RPMI8226 (cell line): ENCODE measurements at regions not wholly inside any gene's neighbourhood (a gene's known extent, or its start where the extent isn't known, plus 50 kb on each side); places are given as distances from the start of the nearest gene placed in this dataset.
"Not testable (repeated sequence)": the region's sequence is repeated elsewhere in the genome, so short reads cannot be mapped to it uniquely, and the experiment has no call there.

Source experiments
- DNase-seq: peaks from one replicate; pipeline ENCODE4 v3.0.0-alpha.2; 2015

- no peak for DNase-seq
These were observed 124.4 kb upstream of the NMUR2 start for GRCh38 chr5:152529440-152529839.

GRCh38 chr5:152532714-152533113 lies 127.6 kb upstream of the NMUR2 start:
- peak; percentile 51 for DNase-seq

- no peak for DNase-seq
These were observed 129.6 kb upstream of the NMUR2 start for GRCh38 chr5:152534641-152535040.

DNA sequence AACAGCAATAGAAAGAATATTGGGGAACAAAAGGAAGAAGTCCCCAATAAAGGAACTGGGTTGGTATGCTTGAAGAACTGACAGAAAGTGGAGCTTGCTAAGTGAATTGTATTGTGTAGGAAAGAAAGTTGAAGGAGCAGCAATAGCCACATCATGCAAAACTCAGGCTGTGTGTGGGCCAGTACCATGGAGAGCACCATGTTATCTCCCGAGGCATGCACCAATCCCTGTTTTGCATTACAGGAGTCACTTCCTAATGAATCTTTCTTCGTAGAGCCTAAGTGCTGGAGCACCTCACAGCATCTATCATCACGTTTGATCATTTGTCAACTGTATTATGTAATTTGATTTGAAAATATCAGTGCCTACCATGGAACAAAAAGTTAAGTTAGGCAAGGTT lies 137.7 kb upstream of the NMUR2 start:
- DNase-seq, result no peak

GRCh38 chr5:152546493-152546892 lies 141.4 kb upstream of the NMUR2 start:
- DNase-seq, result no peak

DNA sequence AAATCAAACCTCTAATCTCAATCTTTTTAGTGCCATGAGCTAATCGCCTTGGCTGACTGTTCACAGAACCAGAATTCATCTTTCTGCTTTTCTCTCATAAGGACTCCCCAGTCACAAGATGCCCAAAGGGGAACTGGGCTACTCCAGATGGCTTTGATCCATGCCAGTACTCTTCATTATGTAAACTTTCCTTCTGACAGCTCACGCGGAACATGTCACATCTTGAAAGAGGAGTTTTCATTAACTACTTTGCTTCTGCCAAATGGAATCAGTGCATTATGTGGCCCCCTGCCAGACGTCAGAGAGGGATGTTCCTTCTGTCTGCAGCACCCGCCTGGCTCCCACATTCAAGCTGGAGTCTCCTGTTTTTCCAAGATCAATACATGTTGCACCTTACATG lies 142.1 kb upstream of the NMUR2 start:
- no peak for DNase-seq

DNA sequence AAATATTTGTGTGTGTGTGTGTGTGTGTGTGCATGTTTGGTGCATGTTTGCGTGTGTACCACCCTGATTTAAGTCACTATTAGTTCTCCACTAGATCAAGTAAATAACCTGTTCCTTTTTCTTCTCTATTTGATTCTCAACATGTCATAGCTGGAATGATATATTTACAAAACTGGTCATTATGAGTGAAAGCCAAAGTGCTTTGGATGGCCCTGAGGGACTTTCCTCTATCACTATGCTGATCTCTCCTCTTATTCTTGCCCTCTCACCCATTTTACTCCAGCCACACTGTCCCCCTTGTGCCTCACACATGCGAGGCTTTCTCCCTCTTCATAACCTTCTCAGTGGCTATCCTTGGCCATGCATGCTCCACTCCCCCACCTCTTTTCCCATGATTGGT lies 144.6 kb upstream of the NMUR2 start:
- no peak for DNase-seq

GRCh38 chr5:152551061-152551460 lies 146.0 kb upstream of the NMUR2 start:
- no peak for DNase-seq

DNA sequence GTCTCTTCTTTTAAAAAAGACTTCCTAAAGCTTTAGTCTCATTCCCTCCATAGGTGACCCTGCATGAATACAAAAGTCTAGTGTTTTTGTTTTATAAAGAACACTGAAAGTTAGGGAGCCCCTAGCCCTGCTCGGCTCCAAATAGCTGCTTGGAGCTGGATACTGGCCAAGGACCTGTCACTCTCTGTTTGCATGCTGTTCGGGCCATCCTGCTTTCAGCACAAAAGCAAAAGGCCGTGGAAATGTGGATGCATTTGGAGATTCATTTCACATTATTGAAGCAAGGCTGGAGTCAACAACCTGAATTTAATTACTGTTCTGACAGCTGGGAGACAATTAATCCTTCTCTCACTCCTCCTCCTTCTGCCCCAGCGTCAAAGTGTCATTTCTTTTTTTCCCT lies 151.7 kb upstream of the NMUR2 start:
- no peak for DNase-seq

- DNase-seq, result peak; percentile 53
These were observed 155.5 kb upstream of the NMUR2 start for GRCh38 chr5:152560512-152561137.

DNA sequence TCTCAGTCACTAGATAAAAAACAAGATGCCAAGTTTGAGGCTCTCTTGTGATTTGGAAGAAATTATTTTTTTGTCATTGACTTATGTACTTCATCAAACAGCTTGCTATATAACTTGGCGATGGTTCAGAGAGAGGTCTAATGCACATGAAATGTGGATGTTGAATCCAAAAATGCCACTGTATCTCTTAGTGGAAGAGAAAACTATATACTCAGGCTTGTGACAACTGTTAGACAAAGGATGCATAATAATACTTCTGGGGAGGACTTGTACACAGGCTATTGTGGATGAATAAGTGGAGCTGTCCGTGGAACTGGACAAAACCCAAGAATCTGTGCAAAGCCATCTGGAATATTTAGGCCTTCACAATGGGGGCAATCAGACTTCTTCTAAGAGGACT lies 162.9 kb upstream of the NMUR2 start:
- DNase-seq, result no peak

DNA sequence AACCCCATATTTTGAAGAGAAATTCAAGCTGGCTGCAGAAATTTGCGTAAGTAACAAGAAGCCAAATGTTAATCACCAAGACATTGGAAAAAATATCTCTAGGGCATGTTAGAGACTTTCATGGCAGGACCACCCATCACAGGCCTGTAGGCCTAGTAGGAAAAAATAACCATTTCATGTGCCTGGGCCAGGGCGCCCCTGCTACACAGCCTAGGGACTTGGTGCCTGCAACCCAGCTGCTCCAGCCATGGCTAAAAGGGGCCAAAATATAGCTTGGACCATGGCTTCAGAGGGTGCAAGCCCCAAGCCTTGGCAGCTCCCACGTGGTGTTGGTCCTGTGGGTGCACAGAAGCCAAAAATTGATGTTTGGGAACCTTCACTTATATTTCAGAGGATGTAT lies 167.7 kb upstream of the NMUR2 start:
- DNase-seq, result no peak

- no peak for DNase-seq
These were observed 179.0 kb upstream of the NMUR2 start for GRCh38 chr5:152584103-152584502.

DNA sequence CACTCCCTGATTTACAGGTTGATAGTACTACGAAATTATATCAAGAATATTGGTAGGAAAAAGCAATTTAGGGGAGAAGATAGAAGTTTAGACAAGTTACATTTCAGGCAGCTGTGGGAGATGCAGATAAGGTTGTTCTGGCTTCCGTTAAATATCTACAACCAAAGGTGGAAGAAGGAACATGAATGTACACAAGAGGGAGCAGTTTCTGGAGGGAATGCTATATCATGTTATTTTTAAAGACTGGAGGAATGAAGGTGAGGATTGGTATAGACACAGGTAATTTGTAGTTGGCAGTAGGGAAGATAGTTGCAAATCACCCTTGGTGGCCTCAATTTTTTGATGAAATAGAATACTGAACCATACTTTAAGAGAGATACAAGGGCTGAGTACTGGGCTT lies 187.3 kb upstream of the NMUR2 start:
- no peak for DNase-seq

- DNase-seq, result no peak
These were observed 188.3 kb upstream of the NMUR2 start for GRCh38 chr5:152593388-152593787.

- DNase-seq, result no peak
These were observed 190.3 kb upstream of the NMUR2 start for GRCh38 chr5:152595405-152595804.

- no peak for DNase-seq
These were observed 194.0 kb upstream of the NMUR2 start for GRCh38 chr5:152599096-152599495.

- DNase-seq, result no peak
These were observed 197.0 kb upstream of the NMUR2 start for GRCh38 chr5:152601806-152602732.

DNA sequence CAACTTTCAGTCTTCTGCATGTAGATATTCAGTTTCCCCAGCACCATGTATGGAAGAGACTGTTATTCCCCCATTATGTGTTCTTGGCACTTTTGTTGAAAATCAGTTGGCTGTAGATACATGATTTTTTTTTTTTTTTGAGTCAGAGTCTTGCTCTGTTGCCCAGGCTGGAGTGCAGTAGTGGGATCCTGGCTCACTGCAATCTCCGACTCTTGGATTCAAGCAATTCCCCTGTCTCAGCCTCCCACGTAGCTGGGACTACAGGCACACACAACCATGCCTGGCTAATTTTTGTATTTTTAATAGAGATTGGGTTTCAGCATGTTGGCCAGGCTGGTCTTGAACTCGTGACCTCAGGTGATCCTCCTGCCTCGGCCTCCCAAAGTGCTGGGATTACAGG lies 201.0 kb upstream of the NMUR2 start:
- not testable (repeated sequence) for DNase-seq

DNA sequence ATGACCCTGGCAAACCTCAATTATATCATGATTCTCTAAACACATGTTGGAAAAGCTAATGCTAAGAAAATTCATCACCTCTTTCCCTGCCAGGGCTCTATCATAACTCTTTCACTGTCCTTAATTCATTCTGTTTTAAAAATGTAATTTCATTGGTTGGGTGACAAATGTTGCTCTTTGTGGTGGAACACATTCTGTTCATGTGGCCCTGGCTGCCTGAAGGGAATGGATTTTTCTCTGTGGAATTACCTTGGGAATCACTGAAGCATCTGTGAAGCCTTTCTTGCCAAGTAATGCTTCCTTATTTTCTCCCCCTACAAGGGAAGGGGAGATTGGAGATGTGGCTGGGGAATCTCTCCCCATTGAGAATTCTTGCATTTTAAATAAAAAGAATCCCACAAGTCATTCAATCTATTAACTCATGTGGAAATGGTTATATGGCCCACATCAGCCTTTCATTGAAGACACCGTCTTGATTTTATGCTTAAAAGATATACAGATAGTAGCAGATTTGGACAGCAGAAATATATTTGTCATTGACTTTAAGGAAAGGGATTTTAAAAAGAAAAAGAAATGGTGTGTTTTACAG lies 201.8 kb upstream of the NMUR2 start:
- DNase-seq, result no peak

GRCh38 chr5:152607401-152608160 lies 202.5 kb upstream of the NMUR2 start:
- no peak for DNase-seq

GRCh38 chr5:152608458-152608857 lies 203.4 kb upstream of the NMUR2 start:
- no peak for DNase-seq

DNA sequence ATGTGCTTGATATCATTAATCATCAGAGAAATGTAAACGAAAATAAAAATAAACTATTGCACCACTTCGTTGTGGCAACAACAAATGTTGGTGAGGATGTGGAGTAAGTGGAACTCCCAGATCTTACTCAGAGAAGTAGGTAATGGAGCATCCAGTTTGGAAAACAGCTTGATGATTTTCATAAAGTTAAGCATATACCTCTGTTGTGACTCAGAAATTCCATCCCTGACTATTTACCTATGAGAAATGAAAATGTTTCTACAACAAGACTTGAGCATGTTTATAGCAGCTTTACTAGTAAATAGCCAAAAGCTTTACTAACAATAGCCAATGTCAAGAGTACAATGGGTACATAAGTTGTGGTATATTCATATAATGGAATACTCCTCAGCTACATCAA lies 214.7 kb upstream of the NMUR2 start:
- DNase-seq, result no peak
